ENCODE measurements at regions not wholly inside any gene's neighbourhood (a gene's known extent, or its start where the extent isn't known, plus 50 kb on each side); places are given as distances from the start of the nearest gene placed in this dataset.

DNA sequence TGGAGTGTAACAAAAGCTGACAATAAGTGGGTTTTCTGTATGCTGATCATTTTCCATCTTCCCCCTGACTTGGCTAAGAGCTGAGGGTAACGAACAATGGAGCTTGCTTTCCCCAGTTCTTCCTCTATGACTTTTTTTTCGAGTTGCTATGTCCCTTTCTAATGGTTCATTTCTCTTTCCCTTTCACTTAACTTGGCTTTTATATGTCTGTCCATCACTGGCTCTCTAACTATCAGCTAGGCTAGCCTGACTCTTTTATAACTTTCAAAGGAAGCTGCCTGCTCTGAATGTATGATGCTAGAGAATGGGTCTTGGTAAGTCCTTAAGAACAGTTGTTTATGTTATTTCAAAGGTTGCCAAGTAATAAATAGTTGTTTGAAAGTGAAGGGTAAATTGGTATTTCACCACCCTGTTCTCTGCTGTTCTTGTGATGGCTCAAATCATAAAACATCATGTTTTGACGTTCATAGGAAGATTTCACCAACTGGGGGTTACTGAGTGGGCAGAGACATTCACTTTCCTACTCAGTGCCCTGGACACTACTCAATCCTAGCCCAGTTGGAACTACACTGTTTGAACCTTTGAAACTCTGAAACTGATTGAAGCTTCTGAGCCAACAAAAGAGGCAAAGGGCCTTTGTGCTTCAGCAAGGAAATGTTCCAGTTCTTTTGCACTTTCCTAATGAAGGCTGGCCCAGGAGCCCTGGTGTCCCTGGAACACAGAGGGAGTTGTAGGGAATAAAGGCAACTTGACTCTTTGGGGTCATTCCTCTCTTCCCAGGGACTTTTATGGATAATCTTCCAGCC lies 85.4 kb upstream of the PHYHIPL start:
- Histone ChIP-seq H3K4me1 (no peaks in the 10 kb centered on the region), H3K9me3 (ENCODE audit: control insufficient read depth, low read length) (no peaks in the 10 kb centered on the region), H3K4me2 (ENCODE audit: low read length) (no peak overlapping the region), H3K27me3 (ENCODE audit: control insufficient read depth, insufficient read depth, low read length) (no peaks in the 10 kb centered on the region), H3K36me3 (ENCODE audit: control insufficient read depth, insufficient read depth, low read length) (no peaks in the 10 kb centered on the region), H3K9ac (no peak overlapping the region), H3K27ac (no peak overlapping the region), H3K79me2 (no peaks in the 10 kb centered on the region), H3K4me3 (ENCODE audit: low read depth, low read length) (no peak overlapping the region), H2AFZ (no peak overlapping the region)
- TF ChIP-seq, protein P1, sequence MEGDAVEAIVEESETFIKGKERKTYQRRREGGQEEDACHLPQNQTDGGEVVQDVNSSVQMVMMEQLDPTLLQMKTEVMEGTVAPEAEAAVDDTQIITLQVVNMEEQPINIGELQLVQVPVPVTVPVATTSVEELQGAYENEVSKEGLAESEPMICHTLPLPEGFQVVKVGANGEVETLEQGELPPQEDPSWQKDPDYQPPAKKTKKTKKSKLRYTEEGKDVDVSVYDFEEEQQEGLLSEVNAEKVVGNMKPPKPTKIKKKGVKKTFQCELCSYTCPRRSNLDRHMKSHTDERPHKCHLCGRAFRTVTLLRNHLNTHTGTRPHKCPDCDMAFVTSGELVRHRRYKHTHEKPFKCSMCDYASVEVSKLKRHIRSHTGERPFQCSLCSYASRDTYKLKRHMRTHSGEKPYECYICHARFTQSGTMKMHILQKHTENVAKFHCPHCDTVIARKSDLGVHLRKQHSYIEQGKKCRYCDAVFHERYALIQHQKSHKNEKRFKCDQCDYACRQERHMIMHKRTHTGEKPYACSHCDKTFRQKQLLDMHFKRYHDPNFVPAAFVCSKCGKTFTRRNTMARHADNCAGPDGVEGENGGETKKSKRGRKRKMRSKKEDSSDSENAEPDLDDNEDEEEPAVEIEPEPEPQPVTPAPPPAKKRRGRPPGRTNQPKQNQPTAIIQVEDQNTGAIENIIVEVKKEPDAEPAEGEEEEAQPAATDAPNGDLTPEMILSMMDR (IDR thresholded peaks at IDR 0.05) = no peak

- Histone ChIP-seq H3K4me1 (no peaks in the 10 kb centered on the region), H3K27ac (no peak overlapping the region), H3K36me3 (ENCODE audit: control insufficient read depth, insufficient read depth, low read length) (no peaks in the 10 kb centered on the region), H3K9me3 (ENCODE audit: control insufficient read depth, low read length) (no peaks in the 10 kb centered on the region), H2AFZ (no peak overlapping the region), H3K4me3 (ENCODE audit: low read depth, low read length) (no peak overlapping the region), H3K9ac (no peak overlapping the region), H3K27me3 (ENCODE audit: control insufficient read depth, insufficient read depth, low read length) (no peaks in the 10 kb centered on the region), H3K4me2 (ENCODE audit: low read length) (no peak overlapping the region), H3K79me2 (no peaks in the 10 kb centered on the region)
- TF ChIP-seq, protein P1 (IDR thresholded peaks at IDR 0.05) = no peak
Measured at GRCh38 chr10:59093461-59093860, 83.0 kb upstream of the PHYHIPL start.

GRCh38 chr10:59096631-59097030 lies 79.8 kb upstream of the PHYHIPL start:
- H3K9me3 ChIP-seq (ENCODE audit: control insufficient read depth, low read length) = no peaks in the 10 kb centered on the region
- no peaks in the 10 kb centered on the region for H3K27me3 ChIP-seq (ENCODE audit: control insufficient read depth, insufficient read depth, low read length)
- H2AFZ ChIP-seq = no peak overlapping the region
- H3K4me2 ChIP-seq (ENCODE audit: low read length) = no peak overlapping the region
- no peak overlapping the region for H3K27ac ChIP-seq
- H3K4me1 ChIP-seq = no peaks in the 10 kb centered on the region
- H3K4me3 ChIP-seq (ENCODE audit: low read depth, low read length) = no peak overlapping the region
- H3K36me3 ChIP-seq (ENCODE audit: control insufficient read depth, insufficient read depth, low read length) = no peaks in the 10 kb centered on the region
- TF ChIP-seq, protein P1 (IDR thresholded peaks at IDR 0.05) = no peak
- no peaks in the 10 kb centered on the region for H3K79me2 ChIP-seq
- H3K9ac ChIP-seq = no peak overlapping the region

- no peak overlapping the region for H3K27ac ChIP-seq
- TF ChIP-seq, protein P1 (IDR thresholded peaks at IDR 0.05) = no peak
Measured at GRCh38 chr10:59098387-59098786, 78.1 kb upstream of the PHYHIPL start.

More at GRCh38 chr10:59098387-59098786, 78.1 kb upstream of the PHYHIPL start:
- H3K4me3 ChIP-seq (ENCODE audit: low read depth, low read length) = no peak overlapping the region
- no peaks in the 10 kb centered on the region for H3K36me3 ChIP-seq (ENCODE audit: control insufficient read depth, insufficient read depth, low read length)
- H3K79me2 ChIP-seq = no peaks in the 10 kb centered on the region
- no peak overlapping the region for H3K9ac ChIP-seq
- no peaks in the 10 kb centered on the region for H3K4me1 ChIP-seq
- no peak overlapping the region for H3K4me2 ChIP-seq (ENCODE audit: low read length)
- H2AFZ ChIP-seq = no peak overlapping the region
- no peaks in the 10 kb centered on the region for H3K27me3 ChIP-seq (ENCODE audit: control insufficient read depth, insufficient read depth, low read length)
- no peaks in the 10 kb centered on the region for H3K9me3 ChIP-seq (ENCODE audit: control insufficient read depth, low read length)
